ENCODE measurements at regions not wholly inside any gene's neighbourhood (a gene's known extent, or its start where the extent isn't known, plus 50 kb on each side); places are given as distances from the start of the nearest gene placed in this dataset.

DNA sequence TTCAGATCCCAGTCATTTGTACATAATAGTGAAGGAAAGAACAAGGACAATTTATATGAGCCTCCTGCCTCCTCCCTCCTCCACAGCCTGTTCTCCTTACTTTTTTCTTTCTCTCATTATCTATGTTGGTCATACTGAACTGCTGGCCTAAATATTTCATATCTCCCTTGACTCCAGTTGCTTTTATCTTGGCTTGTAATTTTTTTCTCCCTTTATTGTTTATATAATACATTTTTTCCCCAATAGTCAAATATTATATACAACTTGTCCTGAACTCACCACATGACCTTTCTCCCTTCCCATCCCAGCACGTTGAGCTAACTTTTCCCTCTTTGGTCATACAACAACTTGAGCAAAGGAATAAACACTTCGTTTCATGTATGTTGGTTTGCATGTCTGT is 752.1 kb downstream of the LTN1 start:
- Histone ChIP-seq H3K4me1 (ENCODE audit: control insufficient read depth in 5 of 5, insufficient read depth in 5 of 5, low read length in 5 of 5) (peaks cover 0 to 33% (median 24%) of the 10 kb centered on the region in 5 donors), H3K36me3 (ENCODE audit: control insufficient read depth in 5 of 5, insufficient read depth in 5 of 5, low read length in 5 of 5) (no peaks in the 10 kb centered on the region), H3K9ac (ENCODE audit: low read length in 5 of 5) (no peak overlapping the region), H3K27ac (ENCODE audit: low read depth, low read length) (no peak overlapping the region), H3K27me3 (ENCODE audit: control insufficient read depth in 5 of 5, insufficient read depth in 4 of 5, low read length in 5 of 5) (no peaks in the 10 kb centered on the region), H3K4me3 (ENCODE audit: low read depth in 1 of 5, low read length in 5 of 5) (no peak overlapping the region), H3K9me3 (ENCODE audit: control insufficient read depth in 5 of 5, low read length in 5 of 5) (no peaks in the 10 kb centered on the region)

DNA sequence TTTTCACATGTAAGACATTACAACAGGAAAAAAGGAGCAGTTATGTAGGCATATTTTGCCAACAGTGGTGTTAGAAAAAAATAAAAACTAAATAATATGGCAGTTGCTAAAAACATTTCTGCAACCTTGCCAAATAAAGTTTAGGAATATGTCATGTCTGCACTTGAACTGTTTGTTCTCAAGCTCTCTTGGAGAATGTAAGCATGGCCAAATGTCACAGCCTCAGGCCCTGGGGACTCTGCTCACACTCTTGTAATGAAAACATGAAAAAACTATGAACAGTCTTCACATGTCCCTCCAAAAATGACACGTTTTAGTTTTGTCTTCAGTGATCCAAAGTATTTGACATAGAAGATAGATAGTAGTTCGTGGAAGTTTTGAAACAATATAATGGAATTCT is 753.3 kb downstream of the LTN1 start:
- no peak overlapping the region for H3K4me3 ChIP-seq (ENCODE audit: low read depth in 1 of 5, low read length in 5 of 5)
- no peaks in the 10 kb centered on the region for H3K27me3 ChIP-seq (ENCODE audit: control insufficient read depth in 5 of 5, insufficient read depth in 4 of 5, low read length in 5 of 5)
- no peak overlapping the region for H3K9ac ChIP-seq (ENCODE audit: low read length in 5 of 5)
- H3K4me1 ChIP-seq (ENCODE audit: control insufficient read depth in 5 of 5, insufficient read depth in 5 of 5, low read length in 5 of 5), result peaks cover 0 to 35% (median 28%) of the 10 kb centered on the region in 5 donors
- no peaks in the 10 kb centered on the region for H3K36me3 ChIP-seq (ENCODE audit: control insufficient read depth in 5 of 5, insufficient read depth in 5 of 5, low read length in 5 of 5)
- H3K9me3 ChIP-seq (ENCODE audit: control insufficient read depth in 5 of 5, low read length in 5 of 5), result no peaks in the 10 kb centered on the region
- H3K27ac ChIP-seq (ENCODE audit: low read depth, low read length), result peak overlapping the region; percentile 4

DNA sequence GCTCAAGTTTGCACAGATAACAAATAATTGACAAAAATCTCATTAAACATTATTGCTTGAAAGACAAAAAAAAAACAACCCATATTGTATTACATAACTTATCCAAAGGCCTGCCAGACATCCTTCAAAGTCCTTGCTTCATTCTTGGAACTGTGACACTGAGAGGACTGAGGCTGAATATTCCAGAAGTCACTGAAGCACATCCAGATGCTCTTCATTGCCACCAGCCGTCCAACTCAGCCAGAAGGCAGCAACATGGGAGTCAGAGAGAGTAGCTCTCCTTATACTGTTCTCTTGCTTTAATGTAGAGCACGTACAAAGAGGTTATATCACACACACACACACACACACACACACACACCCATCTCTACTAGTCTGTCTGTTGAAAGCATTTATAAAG is 755.0 kb downstream of the LTN1 start:
- H3K4me1 ChIP-seq (ENCODE audit: control insufficient read depth in 5 of 5, insufficient read depth in 5 of 5, low read length in 5 of 5), result peaks cover 0 to 45% (median 36%) of the 10 kb centered on the region in 5 donors
- H3K9me3 ChIP-seq (ENCODE audit: control insufficient read depth in 5 of 5, low read length in 5 of 5), result no peaks in the 10 kb centered on the region
- no peaks in the 10 kb centered on the region for H3K36me3 ChIP-seq (ENCODE audit: control insufficient read depth in 5 of 5, insufficient read depth in 5 of 5, low read length in 5 of 5)
- H3K9ac ChIP-seq (ENCODE audit: low read length in 5 of 5), result no peak overlapping the region
- peak overlapping the region; percentile 19 for H3K27ac ChIP-seq (ENCODE audit: low read depth, low read length)
- H3K27me3 ChIP-seq (ENCODE audit: control insufficient read depth in 5 of 5, insufficient read depth in 4 of 5, low read length in 5 of 5), result no peaks in the 10 kb centered on the region
- no peak overlapping the region for H3K4me3 ChIP-seq (ENCODE audit: low read depth in 1 of 5, low read length in 5 of 5)

DNA sequence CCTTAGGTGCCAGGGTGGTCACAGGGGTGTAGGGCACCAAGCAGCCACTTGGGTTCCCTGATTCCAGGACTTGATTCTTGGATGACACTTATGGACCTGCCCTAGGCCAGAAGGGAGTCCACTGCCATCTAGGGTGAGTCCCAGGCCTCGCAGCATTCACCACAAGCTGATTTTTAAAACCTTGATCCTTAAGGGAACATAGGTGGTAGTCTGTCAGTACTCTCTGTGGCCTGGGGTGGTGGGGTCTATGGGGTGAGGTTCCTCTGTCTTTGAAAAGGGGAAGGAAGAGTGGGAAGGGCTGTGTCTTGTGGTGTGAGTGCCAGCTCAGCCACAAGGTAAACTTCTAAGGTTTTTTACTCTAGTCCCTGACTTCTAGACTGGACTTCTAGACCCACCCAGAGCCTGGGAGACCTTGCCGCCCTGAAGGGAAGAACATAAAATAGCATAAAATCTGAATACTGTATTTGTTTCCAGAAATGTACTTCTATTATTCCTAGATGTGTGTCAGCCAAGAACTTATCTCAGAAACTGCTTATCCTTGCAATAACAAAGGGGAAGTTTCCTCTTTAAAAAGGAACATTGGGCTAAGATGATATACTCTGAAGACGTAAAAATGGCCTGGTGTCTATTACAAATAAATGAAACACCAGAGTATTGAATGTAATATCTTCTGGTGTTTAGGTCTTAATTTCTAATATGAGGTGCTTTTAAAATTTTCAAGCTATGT is 757.3 kb downstream of the LTN1 start:
- Histone ChIP-seq H3K27ac (ENCODE audit: low read depth, low read length) (peak overlapping the region; percentile 2), H3K9ac (ENCODE audit: low read length in 5 of 5) (no peak overlapping the region), H3K4me3 (ENCODE audit: low read depth in 1 of 5, low read length in 5 of 5) (no peak overlapping the region), H3K27me3 (ENCODE audit: control insufficient read depth in 5 of 5, insufficient read depth in 4 of 5, low read length in 5 of 5) (no peaks in the 10 kb centered on the region), H3K4me1 (ENCODE audit: control insufficient read depth in 5 of 5, insufficient read depth in 5 of 5, low read length in 5 of 5) (peaks cover 0 to 48% (median 37%) of the 10 kb centered on the region in 5 donors), H3K36me3 (ENCODE audit: control insufficient read depth in 5 of 5, insufficient read depth in 5 of 5, low read length in 5 of 5) (no peaks in the 10 kb centered on the region), H3K9me3 (ENCODE audit: control insufficient read depth in 5 of 5, low read length in 5 of 5) (no peaks in the 10 kb centered on the region)

DNA sequence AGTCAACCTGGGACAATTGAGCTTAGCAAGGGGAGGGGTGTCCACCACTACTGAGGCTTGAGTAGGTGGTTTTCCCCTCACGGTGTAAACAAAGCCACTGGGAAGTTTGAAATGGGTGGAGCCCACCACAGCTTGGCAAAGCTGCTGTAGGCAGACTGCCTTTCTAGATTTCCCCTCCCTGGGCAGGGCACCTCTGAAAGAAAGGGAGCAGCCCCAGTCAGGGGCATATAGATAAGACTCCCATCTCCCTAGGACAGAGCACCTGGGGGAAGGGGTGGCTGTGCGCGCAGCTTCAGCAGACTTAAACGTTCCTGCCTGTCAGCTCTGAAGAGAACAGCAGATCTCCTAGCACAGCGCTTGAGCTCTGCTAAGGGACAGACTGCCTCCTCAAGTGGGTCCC is 758.4 kb downstream of the LTN1 start:
- Histone ChIP-seq H3K27me3 (ENCODE audit: control insufficient read depth in 5 of 5, insufficient read depth in 4 of 5, low read length in 5 of 5) (no peaks in the 10 kb centered on the region), H3K4me1 (ENCODE audit: control insufficient read depth in 5 of 5, insufficient read depth in 5 of 5, low read length in 5 of 5) (peaks cover 0 to 44% (median 40%) of the 10 kb centered on the region in 5 donors), H3K9ac (ENCODE audit: low read length in 5 of 5) (no peak overlapping the region), H3K27ac (ENCODE audit: low read depth, low read length) (no peak overlapping the region), H3K9me3 (ENCODE audit: control insufficient read depth in 5 of 5, low read length in 5 of 5) (no peaks in the 10 kb centered on the region), H3K4me3 (ENCODE audit: low read depth in 1 of 5, low read length in 5 of 5) (no peak overlapping the region), H3K36me3 (ENCODE audit: control insufficient read depth in 5 of 5, insufficient read depth in 5 of 5, low read length in 5 of 5) (no peaks in the 10 kb centered on the region)

DNA sequence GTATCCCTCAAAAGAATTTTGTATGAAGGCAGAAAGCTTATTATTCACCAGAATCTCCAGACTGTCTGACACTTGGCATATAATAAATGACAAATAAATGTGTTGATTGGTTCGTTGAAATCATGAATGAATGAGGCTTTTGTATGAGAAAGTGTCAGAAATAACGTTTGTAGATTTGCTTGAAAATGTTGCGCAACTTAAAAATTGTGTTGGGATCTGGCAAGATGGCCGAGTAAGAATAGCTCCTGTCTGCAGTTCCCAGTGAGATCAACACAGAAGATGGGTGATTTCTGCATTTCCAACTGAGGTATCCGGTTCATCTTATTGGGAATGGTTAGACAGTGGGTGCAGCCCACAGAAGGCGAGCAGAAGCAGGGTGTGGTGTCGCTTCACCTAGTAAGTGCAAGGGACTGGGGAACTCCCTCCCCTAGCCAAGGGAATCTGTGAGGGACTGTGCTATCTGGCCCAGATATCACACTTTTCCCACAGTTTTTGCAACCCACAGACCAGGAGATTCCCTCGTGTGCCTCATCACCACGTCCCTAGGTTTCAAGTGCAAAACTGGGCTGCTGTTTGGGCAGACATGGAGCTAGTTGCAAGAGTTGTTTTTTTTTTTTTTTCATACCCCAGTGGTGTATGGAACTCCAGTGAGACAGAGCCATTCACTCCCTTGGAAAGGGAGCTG is 759.0 kb downstream of the LTN1 start:
- Histone ChIP-seq H3K36me3 (ENCODE audit: control insufficient read depth in 5 of 5, insufficient read depth in 5 of 5, low read length in 5 of 5) (no peaks in the 10 kb centered on the region), H3K9me3 (ENCODE audit: control insufficient read depth in 5 of 5, low read length in 5 of 5) (no peaks in the 10 kb centered on the region), H3K27ac (ENCODE audit: low read depth, low read length) (no peak overlapping the region), H3K4me3 (ENCODE audit: low read depth in 1 of 5, low read length in 5 of 5) (no peak overlapping the region), H3K27me3 (ENCODE audit: control insufficient read depth in 5 of 5, insufficient read depth in 4 of 5, low read length in 5 of 5) (no peaks in the 10 kb centered on the region), H3K9ac (ENCODE audit: low read length in 5 of 5) (no peak overlapping the region), H3K4me1 (ENCODE audit: control insufficient read depth in 5 of 5, insufficient read depth in 5 of 5, low read length in 5 of 5) (peaks cover 0 to 38% (median 34%) of the 10 kb centered on the region in 5 donors)

DNA sequence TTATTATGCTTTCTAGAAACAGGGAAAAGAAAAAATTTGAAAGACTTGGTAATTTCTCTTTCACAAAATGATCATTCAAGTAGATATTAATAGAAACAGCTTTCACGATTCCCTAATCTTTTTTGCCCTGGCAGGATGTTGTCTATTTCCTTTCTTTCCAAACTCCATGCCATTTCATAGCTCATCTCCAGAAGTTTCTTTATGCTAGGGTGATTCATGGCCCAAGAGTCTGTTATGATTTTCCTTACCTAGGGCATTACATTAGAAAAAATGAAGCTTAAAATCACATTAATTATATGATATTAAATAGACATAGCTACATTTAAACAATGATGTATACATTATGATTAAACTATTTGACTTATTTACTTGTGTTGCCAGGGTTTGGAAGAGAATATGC is 762.1 kb downstream of the LTN1 start:
- H3K4me3 ChIP-seq (ENCODE audit: low read depth in 1 of 5, low read length in 5 of 5), result no peak overlapping the region
- no peaks in the 10 kb centered on the region for H3K36me3 ChIP-seq (ENCODE audit: control insufficient read depth in 5 of 5, insufficient read depth in 5 of 5, low read length in 5 of 5)
- H3K9ac ChIP-seq (ENCODE audit: low read length in 5 of 5), result no peak overlapping the region
- peaks cover 0 to 35% (median 27%) of the 10 kb centered on the region in 5 donors for H3K4me1 ChIP-seq (ENCODE audit: control insufficient read depth in 5 of 5, insufficient read depth in 5 of 5, low read length in 5 of 5)
- H3K27ac ChIP-seq (ENCODE audit: low read depth, low read length), result no peak overlapping the region
- no peaks in the 10 kb centered on the region for H3K9me3 ChIP-seq (ENCODE audit: control insufficient read depth in 5 of 5, low read length in 5 of 5)
- H3K27me3 ChIP-seq (ENCODE audit: control insufficient read depth in 5 of 5, insufficient read depth in 4 of 5, low read length in 5 of 5), result no peaks in the 10 kb centered on the region

DNA sequence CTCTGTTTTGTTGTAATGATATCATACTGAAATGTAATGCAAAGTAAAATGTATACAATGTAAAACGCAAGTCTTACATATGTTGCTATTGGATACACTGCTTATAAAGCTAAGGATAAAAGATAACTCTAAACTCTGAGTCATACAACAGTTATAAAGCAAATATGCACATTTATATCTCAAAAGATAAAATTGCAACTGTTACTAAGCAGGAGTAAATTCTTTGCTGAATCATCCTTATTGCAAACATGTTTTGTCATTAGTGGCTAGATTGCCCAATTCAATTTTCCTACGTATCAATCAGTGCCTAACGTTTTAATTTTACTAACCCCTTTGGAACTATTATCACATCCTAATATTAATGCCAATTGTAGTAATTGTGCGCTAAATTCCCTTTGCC is 762.9 kb downstream of the LTN1 start:
- Histone ChIP-seq H3K27me3 (ENCODE audit: control insufficient read depth in 5 of 5, insufficient read depth in 4 of 5, low read length in 5 of 5) (no peaks in the 10 kb centered on the region), H3K4me1 (ENCODE audit: control insufficient read depth in 5 of 5, insufficient read depth in 5 of 5, low read length in 5 of 5) (peaks cover 0 to 32% (median 25%) of the 10 kb centered on the region in 5 donors), H3K27ac (ENCODE audit: low read depth, low read length) (no peak overlapping the region), H3K4me3 (ENCODE audit: low read depth in 1 of 5, low read length in 5 of 5) (no peak overlapping the region), H3K9me3 (ENCODE audit: control insufficient read depth in 5 of 5, low read length in 5 of 5) (no peaks in the 10 kb centered on the region), H3K36me3 (ENCODE audit: control insufficient read depth in 5 of 5, insufficient read depth in 5 of 5, low read length in 5 of 5) (no peaks in the 10 kb centered on the region), H3K9ac (ENCODE audit: low read length in 5 of 5) (no peak overlapping the region)

DNA sequence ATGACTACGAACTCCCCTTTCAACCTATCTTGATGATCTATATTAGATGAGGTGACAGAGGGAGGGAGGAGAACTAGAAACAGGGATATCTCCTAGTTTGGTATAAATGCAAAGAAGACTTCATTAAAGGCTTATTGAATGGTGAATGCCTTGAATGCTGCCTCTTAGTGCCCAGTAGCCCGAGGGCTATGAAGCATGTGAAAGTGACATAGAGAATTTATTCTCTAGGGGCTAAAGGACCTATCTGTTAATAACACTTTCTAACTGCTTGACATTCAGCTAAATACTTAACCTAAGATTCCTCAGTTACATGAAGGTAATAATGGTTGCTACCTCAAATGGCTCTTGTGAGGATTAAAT is 764.1 kb downstream of the LTN1 start:
- Histone ChIP-seq H3K9me3 (ENCODE audit: control insufficient read depth in 5 of 5, low read length in 5 of 5) (no peaks in the 10 kb centered on the region), H3K4me3 (ENCODE audit: low read depth in 1 of 5, low read length in 5 of 5) (no peak overlapping the region), H3K36me3 (ENCODE audit: control insufficient read depth in 5 of 5, insufficient read depth in 5 of 5, low read length in 5 of 5) (no peaks in the 10 kb centered on the region), H3K27ac (ENCODE audit: low read depth, low read length) (no peak overlapping the region), H3K27me3 (ENCODE audit: control insufficient read depth in 5 of 5, insufficient read depth in 4 of 5, low read length in 5 of 5) (no peaks in the 10 kb centered on the region), H3K9ac (ENCODE audit: low read length in 5 of 5) (no peak overlapping the region), H3K4me1 (ENCODE audit: control insufficient read depth in 5 of 5, insufficient read depth in 5 of 5, low read length in 5 of 5) (peaks cover 0 to 32% (median 16%) of the 10 kb centered on the region in 5 donors)

DNA sequence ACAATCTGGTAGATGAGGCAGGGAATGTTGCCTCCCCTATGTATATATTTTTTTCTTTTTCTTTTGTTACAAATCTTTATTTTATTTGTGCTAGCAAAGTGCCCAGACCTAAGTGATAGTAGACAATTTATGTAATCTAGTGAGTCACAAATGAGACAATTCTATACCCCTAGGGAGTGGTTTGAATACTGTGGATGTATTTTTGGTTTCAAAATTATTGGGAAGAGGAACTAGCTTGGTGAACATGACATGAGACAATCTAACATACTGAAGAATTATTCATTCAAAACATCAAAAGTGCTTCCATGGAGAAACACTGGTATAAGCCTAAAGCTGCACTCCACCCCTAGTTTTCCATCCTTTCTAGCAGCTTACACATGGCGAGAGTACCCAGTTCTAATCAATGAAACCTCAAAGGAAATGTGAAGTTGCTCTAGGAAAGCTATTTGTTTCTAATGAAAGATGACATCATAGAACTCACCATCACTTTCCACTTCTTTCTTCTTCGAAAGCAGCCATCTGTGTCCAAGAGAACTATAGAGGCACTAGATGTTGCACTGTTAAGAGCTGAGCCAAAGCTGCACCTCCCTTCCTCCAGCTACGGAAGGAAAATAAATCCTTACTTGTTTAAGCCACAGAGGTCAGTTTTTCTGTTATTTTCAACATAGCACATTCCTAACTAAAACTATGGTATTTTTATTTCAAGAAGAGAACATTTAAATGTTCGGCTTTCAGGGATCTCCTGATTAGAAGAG is 764.6 kb downstream of the LTN1 start:
- peak overlapping the region in 1 of 5 donors; percentile 11 for H3K4me3 ChIP-seq (ENCODE audit: low read depth in 1 of 5, low read length in 5 of 5)
- H3K9me3 ChIP-seq (ENCODE audit: control insufficient read depth in 5 of 5, low read length in 5 of 5), result no peaks in the 10 kb centered on the region
- no peaks in the 10 kb centered on the region for H3K36me3 ChIP-seq (ENCODE audit: control insufficient read depth in 5 of 5, insufficient read depth in 5 of 5, low read length in 5 of 5)
- no peak overlapping the region for H3K27ac ChIP-seq (ENCODE audit: low read depth, low read length)
- H3K27me3 ChIP-seq (ENCODE audit: control insufficient read depth in 5 of 5, insufficient read depth in 4 of 5, low read length in 5 of 5), result no peaks in the 10 kb centered on the region
- peaks cover 0 to 32% (median 15%) of the 10 kb centered on the region in 5 donors for H3K4me1 ChIP-seq (ENCODE audit: control insufficient read depth in 5 of 5, insufficient read depth in 5 of 5, low read length in 5 of 5)
- no peak overlapping the region for H3K9ac ChIP-seq (ENCODE audit: low read length in 5 of 5)

Data from subcutaneous abdominal adipose tissue (tissue), 5 donors.